ENCODE measurements at regions not wholly inside any gene's neighbourhood (a gene's known extent, or its start where the extent isn't known, plus 50 kb on each side); places are given as distances from the start of the nearest gene placed in this dataset.

DNA sequence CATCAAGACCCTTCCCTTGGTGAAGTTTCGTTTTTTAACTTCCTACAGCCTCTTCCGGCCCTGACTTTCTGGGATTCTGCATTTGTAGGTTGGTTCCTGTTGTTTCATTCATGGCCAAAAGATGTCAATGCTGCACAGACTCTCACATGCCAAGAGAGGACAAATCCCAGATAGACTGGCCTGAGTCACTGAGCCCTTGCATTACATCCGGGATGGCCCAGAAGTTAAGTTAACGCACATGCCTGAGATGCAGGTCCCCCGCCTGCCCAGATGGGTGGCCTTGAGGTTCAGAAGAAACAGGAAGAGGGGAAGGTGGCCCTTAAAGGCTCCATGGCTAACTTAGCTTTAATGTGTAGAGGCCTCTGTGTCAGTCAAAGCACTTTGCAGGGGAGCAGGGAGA lies 51.6 kb upstream of the SRGAP3 start:
- Histone ChIP-seq H3K4me1 (ENCODE audit: control insufficient read depth in 1 of 2, insufficient read depth in 1 of 2, low read depth in 1 of 2, low read length in 1 of 2) (peaks cover 0 to 4% of the 10 kb centered on the region in 2 experiments), H3K9me3 (no peaks in the 10 kb centered on the region), H3K27ac (no peak overlapping the region), H3K27me3 (peaks cover 11% of the 10 kb centered on the region), H3K36me3 (no peaks in the 10 kb centered on the region), H3K4me3 (ENCODE audit: low read depth in 1 of 2, low read length in 1 of 2) (no peak overlapping the region)
- TF ChIP-seq, protein P1, sequence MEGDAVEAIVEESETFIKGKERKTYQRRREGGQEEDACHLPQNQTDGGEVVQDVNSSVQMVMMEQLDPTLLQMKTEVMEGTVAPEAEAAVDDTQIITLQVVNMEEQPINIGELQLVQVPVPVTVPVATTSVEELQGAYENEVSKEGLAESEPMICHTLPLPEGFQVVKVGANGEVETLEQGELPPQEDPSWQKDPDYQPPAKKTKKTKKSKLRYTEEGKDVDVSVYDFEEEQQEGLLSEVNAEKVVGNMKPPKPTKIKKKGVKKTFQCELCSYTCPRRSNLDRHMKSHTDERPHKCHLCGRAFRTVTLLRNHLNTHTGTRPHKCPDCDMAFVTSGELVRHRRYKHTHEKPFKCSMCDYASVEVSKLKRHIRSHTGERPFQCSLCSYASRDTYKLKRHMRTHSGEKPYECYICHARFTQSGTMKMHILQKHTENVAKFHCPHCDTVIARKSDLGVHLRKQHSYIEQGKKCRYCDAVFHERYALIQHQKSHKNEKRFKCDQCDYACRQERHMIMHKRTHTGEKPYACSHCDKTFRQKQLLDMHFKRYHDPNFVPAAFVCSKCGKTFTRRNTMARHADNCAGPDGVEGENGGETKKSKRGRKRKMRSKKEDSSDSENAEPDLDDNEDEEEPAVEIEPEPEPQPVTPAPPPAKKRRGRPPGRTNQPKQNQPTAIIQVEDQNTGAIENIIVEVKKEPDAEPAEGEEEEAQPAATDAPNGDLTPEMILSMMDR (IDR thresholded peaks at IDR 0.05) = no peak

DNA sequence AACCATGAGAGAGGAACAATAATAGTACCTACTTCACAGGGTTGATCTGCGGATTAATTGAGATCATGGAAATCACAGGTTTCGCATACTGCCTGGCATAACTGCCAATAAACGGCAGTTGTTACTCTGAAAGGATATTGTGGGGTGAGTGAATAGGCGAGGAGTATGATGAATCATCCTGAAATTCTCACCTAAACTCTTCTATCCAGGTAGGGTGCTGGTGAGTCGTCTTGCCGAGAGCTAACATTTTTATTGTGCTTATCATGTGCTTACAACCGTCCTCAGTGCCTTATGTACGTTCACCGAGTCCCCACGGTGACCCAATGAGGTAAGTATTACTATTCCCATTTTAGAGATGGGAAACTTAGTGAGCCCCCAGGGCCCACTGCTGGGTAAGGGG lies 52.4 kb upstream of the SRGAP3 start:
- Histone ChIP-seq H3K4me3 (ENCODE audit: low read depth in 1 of 2, low read length in 1 of 2) (no peak overlapping the region), H3K27me3 (peaks cover 11% of the 10 kb centered on the region), H3K4me1 (ENCODE audit: control insufficient read depth in 1 of 2, insufficient read depth in 1 of 2, low read depth in 1 of 2, low read length in 1 of 2) (peaks cover 0 to 4% of the 10 kb centered on the region in 2 experiments)

DNA sequence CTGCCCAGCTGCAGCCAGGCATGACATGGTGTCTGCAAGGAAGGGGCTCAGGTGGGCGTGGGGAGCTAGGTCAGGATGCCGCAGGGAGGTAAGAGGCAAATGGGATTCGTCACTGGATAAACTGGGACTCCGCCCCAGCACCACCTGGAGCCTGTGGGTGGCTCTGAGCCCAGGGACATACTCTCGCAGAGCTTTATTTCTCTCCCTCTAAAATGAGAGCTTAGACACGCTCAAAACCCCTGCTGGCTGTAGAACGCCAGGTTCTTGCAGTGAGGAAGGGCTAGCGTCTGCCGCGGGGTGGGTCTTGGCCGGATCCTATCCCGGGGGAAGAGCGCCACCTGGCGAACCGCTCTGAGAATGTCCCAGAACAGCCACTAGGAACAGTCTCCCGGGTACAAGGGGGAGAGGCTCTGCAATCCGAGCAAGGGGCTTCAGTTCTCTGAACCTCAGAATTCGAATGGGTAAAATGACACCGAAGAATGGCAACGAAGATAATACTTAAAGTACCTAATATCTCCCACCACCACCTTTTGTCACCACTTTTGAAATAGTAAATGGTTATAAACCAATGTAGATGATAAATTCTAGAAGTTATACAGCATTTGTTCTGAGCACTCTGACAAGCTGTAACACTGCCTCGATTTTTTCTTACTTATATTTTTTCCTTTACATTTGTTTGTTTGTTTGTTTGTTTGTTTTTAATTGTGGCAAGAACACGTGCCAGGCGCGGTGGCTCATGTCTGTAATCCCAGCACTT lies 53.2 kb upstream of the SRGAP3 start:
- H3K27ac ChIP-seq = no peak overlapping the region
- no peaks in the 10 kb centered on the region for H3K9me3 ChIP-seq

More for the DNA sequence above, 52.4 kb upstream of the SRGAP3 start:
- H3K36me3 ChIP-seq = no peaks in the 10 kb centered on the region
- no peaks in the 10 kb centered on the region for H3K9me3 ChIP-seq
- no peak overlapping the region for H3K27ac ChIP-seq
- TF ChIP-seq, protein P1 (IDR thresholded peaks at IDR 0.05) = no peak

DNA sequence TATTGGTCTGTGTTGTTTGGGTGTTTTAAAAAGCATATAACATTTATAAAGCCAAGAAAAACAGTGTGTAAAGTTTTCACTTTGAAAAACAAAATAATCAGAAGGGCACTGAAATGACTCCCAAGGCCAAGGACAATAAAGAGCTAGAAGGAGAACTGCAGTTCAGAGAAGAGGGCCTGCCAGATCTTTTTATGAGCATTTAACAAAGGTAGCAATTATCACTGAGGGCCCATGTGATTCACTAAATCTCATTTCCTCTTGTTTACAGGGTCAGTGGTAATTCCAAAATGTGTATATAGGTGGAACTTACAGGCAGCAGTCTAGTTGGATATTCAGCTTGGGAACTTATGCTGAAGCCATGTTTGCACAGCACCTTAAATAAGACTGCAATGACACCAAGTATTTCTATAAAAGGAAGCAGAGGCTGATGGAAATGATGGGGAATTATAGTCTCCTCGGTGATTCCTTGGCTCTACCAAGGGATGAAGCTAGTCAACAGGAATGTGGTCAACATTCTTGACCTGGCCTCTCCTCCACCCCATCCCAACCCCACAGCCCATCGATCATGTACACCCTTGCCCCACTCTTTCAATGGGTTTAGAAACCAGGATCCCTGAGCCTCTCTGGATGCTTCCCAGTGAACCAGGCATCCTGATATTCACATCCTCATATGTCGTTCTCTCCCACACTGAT lies 54.4 kb upstream of the THUMPD3 start:
- no peak overlapping the region for H3K4me3 ChIP-seq (ENCODE audit: low read depth in 1 of 2, low read length in 1 of 2)
- no peaks in the 10 kb centered on the region for H3K4me1 ChIP-seq (ENCODE audit: control insufficient read depth in 1 of 2, insufficient read depth in 1 of 2, low read depth in 1 of 2, low read length in 1 of 2)
- H3K27me3 ChIP-seq = no peaks in the 10 kb centered on the region
- no peak overlapping the region for H3K27ac ChIP-seq
- H3K9me3 ChIP-seq = no peaks in the 10 kb centered on the region
- no peaks in the 10 kb centered on the region for H3K36me3 ChIP-seq
- TF ChIP-seq, protein P1 (IDR thresholded peaks at IDR 0.05) = no peak

More for the DNA sequence above, 53.2 kb upstream of the SRGAP3 start:
- TF ChIP-seq, protein P1 (IDR thresholded peaks at IDR 0.05) = peak; percentile 70
- peaks cover 11% of the 10 kb centered on the region for H3K27me3 ChIP-seq
- H3K36me3 ChIP-seq = no peaks in the 10 kb centered on the region
- peaks cover 0 to 4% of the 10 kb centered on the region in 2 experiments for H3K4me1 ChIP-seq (ENCODE audit: control insufficient read depth in 1 of 2, insufficient read depth in 1 of 2, low read depth in 1 of 2, low read length in 1 of 2)
- no peak overlapping the region for H3K4me3 ChIP-seq (ENCODE audit: low read depth in 1 of 2, low read length in 1 of 2)

DNA sequence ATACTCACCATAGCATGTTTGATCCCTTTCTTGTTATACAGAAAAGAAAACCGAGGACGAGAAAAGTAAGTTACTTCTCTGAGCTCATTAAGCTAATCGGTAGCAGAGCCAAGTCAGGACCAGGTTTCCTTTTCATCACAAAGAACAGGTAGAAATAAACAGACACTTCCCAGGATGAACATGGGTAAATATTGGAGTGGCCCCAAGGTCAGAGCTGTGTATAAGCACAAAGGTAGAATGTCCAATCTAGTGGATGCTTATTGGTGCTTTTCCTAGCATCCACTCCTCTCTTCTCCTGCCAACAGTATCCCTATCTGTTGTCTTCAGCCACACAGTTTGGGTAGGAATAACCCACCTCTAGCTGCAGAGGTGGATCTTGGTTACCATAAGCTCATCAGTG lies 52.8 kb upstream of the THUMPD3 start:
- H3K36me3 ChIP-seq = no peaks in the 10 kb centered on the region
- no peak overlapping the region for H3K4me3 ChIP-seq (ENCODE audit: low read depth in 1 of 2, low read length in 1 of 2)
- H3K27me3 ChIP-seq = peaks cover 6% of the 10 kb centered on the region
- H3K9me3 ChIP-seq = no peaks in the 10 kb centered on the region
- no peaks in the 10 kb centered on the region for H3K4me1 ChIP-seq (ENCODE audit: control insufficient read depth in 1 of 2, insufficient read depth in 1 of 2, low read depth in 1 of 2, low read length in 1 of 2)
- no peak overlapping the region for H3K27ac ChIP-seq
- TF ChIP-seq, protein P1 (IDR thresholded peaks at IDR 0.05) = no peak
